GM18867 (cell line): ENCODE measurements at regions not wholly inside any gene's neighbourhood (a gene's known extent, or its start where the extent isn't known, plus 50 kb on each side); places are given as distances from the start of the nearest gene placed in this dataset.

Experiments
- ATAC-seq: cut with Tn5 transposase; IDR thresholded peaks from one replicate; pipeline ENCODE4 v1.9.1; 2021; ENCODE audit warnings: mild to moderate bottlenecking, moderate library complexity; ENCODE audit not compliant: unreplicated experiment

DNA sequence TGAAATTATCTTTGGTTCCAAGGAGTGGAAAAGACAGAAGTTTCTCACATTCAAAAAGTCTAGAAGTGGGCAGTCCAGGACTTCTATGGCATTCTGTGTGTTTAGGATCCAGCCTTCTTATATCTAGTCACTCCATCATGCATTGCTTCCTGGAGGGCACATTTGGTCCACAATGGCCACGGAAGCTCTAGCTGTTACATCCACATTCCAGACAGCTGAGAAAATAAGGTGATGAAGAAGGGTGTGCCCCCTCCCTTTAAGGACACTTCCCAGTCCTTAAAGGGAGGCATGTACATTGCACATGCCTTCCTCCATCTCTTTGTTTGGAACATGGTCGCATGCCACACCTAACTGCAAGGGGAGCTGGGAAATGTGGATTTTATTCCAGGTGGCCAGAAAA is 59.9 kb upstream of the BZW1 start:
- ATAC-seq = no peak

DNA sequence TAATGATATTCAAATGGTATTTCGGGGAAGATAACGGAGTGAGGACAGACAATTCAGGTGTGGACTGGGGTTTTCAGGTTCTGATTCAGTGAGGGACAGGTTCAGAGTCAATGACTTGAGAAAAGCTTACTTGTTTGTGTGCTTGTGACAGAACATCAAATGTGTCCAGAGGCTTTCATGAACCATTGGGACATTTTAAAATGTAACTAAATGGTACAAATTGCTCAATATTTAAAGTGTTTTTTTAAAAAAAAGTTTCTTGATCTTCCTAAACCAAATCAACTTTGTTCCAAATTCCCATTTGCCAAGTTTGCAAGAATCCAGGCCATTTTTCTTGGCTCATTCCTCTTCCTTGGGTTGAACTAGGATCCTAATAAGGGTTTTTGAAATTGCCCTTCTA is 59.4 kb upstream of the BZW1 start:
- no peak for ATAC-seq

DNA sequence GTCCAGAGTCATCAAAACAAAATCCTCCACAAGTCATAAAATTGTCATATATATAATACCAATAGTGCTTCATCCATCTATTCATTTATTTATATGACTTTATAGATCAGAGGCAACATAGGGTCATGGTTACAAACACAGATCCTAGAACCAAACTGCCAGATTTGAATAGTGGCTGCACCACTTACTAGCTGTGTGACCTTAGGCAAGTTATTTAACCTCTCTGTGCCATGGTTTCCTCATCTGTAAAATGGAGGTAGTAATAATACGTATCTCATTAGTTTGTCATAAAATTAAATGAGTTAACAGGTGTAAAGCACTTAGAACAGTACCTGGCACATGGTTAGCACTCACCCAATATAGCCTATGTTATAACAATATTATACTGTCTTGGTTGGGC is 58.9 kb upstream of the BZW1 start:
- ATAC-seq = no peak

DNA sequence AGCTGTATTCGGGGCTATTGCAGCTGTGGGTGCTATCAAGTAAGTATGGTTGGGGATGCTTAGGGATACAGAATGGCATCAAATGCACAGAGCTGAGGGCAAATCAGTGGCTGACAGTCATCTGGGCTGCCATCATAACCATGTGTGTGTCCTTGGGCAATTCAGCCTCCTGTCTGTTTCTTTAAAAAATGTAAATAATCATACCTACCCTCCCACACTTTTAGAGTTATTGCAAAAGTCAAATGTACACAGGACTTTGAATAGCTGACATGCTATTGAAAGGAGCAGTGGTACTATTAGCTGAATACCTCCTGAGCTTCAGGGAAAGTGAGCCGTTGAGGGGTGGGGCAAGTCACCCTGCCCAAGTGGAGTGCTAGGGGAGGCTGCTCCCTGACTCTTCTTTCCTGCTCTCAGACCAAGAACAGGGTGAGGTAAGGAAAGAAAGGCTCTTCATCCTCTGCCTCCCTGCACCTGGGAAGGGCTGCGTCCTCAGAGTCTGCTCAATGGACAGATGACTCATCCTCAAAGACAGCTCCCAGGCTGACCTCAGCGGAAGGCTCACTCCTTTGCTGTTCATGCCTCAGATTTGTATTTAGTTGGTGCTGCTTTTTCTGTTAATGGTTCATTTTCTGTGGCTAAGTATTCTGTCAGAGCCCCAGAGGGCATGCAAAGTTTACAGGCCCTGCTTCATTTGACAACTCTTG is 54.9 kb upstream of the BZW1 start:
- ATAC-seq = peak; percentile 71

DNA sequence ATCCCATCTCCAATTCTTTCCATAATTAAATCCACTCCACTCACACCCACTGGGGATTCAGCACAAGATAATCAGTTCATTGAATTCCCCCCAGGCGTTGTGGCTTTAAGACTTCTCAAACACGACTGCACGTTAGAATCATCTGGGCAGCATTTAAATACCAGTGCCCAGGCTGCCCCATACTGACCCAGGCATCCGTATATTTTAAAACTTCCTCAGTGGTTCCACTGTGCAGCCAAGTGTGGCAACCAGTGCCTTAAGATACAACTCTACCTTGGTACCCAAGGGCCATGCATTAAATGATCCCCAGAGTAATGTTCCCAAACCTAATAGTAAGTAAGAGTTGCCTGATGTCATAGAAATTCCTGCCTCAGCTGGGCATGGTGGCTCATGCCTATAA is 54.3 kb upstream of the BZW1 start:
- no peak for ATAC-seq

DNA sequence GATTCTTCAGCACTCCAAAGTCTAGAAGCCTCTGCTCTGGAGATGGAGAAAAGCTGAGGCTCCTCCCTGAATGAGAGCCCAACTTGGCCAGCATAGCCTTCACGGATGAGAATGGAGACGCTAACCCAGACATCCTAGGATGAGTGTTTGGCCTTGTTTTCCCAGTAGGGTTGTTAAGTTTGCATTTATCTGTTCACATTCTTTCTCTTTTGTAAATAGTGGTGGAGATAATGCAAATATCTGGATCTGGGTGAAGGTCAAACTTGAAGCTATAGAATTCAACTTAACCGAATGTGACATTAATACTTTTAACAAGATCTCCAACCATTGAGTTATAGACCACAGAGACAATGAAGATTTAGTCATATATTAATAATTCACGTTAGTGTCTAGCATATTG is 53.4 kb upstream of the BZW1 start:
- no peak for ATAC-seq

DNA sequence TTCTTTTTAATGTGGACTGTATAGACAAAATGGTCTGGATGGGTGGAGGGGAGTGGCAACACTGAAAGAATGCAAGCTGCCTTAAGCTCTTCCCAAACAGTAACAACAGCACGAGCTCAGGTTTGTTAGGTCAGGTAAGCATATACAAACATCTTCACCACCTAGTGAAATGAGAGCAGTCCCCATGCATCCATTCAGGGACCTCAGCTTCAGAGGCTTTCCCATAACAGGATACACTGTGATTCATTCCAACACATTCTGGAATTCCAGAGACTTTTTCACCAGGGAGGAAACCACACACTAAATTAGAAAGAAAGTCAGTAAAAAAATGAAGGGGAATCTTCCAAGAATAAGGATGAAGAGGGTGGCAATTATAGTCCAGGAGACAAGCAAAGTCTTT is 50.4 kb upstream of the BZW1 start:
- ATAC-seq = no peak
